IPS-20b (cell line): ENCODE measurements at regions not wholly inside any gene's neighbourhood (a gene's known extent, or its start where the extent isn't known, plus 50 kb on each side); places are given as distances from the start of the nearest gene placed in this dataset.
"Not testable (repeated sequence)": the region's sequence is repeated elsewhere in the genome, so short reads cannot be mapped to it uniquely, and the experiment has no call there.

Experiments
- H3K27ac ChIP-seq: one replicate; pipeline ENCODE4 v1.5.1; 2013; ENCODE audit warnings: low read length
- H3K27me3 ChIP-seq: 2 replicates; pipeline ENCODE4 v1.6.1; 2013; ENCODE audit warnings: mild to moderate bottlenecking, low read length, inconsistent platforms; ENCODE audit not compliant: insufficient read depth
- H3K36me3 ChIP-seq: 2 replicates; pipeline ENCODE4 v1.6.1; 2013; ENCODE audit warnings: low read depth, mild to moderate bottlenecking, inconsistent platforms, low read length, moderate library complexity; ENCODE audit not compliant: insufficient read depth
- H3K4me1 ChIP-seq: 2 replicates; pipeline ENCODE4 v1.6.1; 2013; ENCODE audit warnings: mild to moderate bottlenecking, control low read depth, inconsistent platforms, low read length, moderate library complexity; ENCODE audit not compliant: insufficient read depth
- H3K4me3 ChIP-seq: 2 replicates; pipeline ENCODE4 v1.5.1; 2013; ENCODE audit warnings: mild to moderate bottlenecking, low read length, inconsistent platforms
- H3K9ac ChIP-seq: 2 replicates; pipeline ENCODE4 v1.6.1; 2013; ENCODE audit warnings: low read depth, mild to moderate bottlenecking, inconsistent platforms, low read length, moderate library complexity
- H3K9me3 ChIP-seq: 2 replicates; pipeline ENCODE4 v1.6.1; 2013; ENCODE audit warnings: mild to moderate bottlenecking, low read depth, low read length, inconsistent platforms; ENCODE audit not compliant: insufficient read depth

GRCh38 chr9:7313389-7313788 is 486.2 kb downstream of the DMAC1 start:
- peaks cover 23% of the 10 kb centered on the region for H3K9me3 ChIP-seq
- peaks cover 7% of the 10 kb centered on the region; the same call in 1 of the 2 replicates for H3K4me1 ChIP-seq
- no peak overlapping the region for H3K27ac ChIP-seq
- no peaks in the 10 kb centered on the region for H3K36me3 ChIP-seq
- H3K4me3 ChIP-seq = no peak overlapping the region
- no peaks in the 10 kb centered on the region for H3K27me3 ChIP-seq
- H3K9ac ChIP-seq = no peak overlapping the region

GRCh38 chr9:7309051-7309450 is 490.5 kb downstream of the DMAC1 start:
- not testable (repeated sequence) for H3K9ac ChIP-seq

GRCh38 chr9:7305677-7306076 is 493.9 kb downstream of the DMAC1 start:
- no peaks in the 10 kb centered on the region for H3K4me1 ChIP-seq
- no peak overlapping the region for H3K4me3 ChIP-seq
- H3K9ac ChIP-seq = no peak overlapping the region
- peaks cover 24% of the 10 kb centered on the region for H3K9me3 ChIP-seq
- H3K36me3 ChIP-seq = no peaks in the 10 kb centered on the region
- no peaks in the 10 kb centered on the region for H3K27me3 ChIP-seq
- H3K27ac ChIP-seq = no peak overlapping the region

More at GRCh38 chr9:7309051-7309450, 490.5 kb downstream of the DMAC1 start:
- not testable (repeated sequence) for H3K4me1 ChIP-seq, H3K4me3 ChIP-seq, H3K36me3 ChIP-seq, H3K27me3 ChIP-seq, H3K27ac ChIP-seq
- peaks cover 29% of the 10 kb centered on the region for H3K9me3 ChIP-seq

- no peaks in the 10 kb centered on the region for H3K36me3 ChIP-seq
- peaks cover 17% of the 10 kb centered on the region for H3K9me3 ChIP-seq
- H3K27ac ChIP-seq = no peak overlapping the region
- H3K4me3 ChIP-seq = no peak overlapping the region
- H3K9ac ChIP-seq = no peak overlapping the region
- no peaks in the 10 kb centered on the region for H3K4me1 ChIP-seq
- H3K27me3 ChIP-seq = no peaks in the 10 kb centered on the region
Measured at GRCh38 chr9:7304627-7304995, 495.0 kb downstream of the DMAC1 start.

- H3K9ac ChIP-seq = no peak overlapping the region
- H3K27me3 ChIP-seq = no peaks in the 10 kb centered on the region
- H3K9me3 ChIP-seq = peaks cover 12% of the 10 kb centered on the region
- H3K4me1 ChIP-seq = no peaks in the 10 kb centered on the region
- no peak overlapping the region for H3K4me3 ChIP-seq
- no peaks in the 10 kb centered on the region for H3K36me3 ChIP-seq
- no peak overlapping the region for H3K27ac ChIP-seq
Measured at GRCh38 chr9:7303907-7304626, 495.5 kb downstream of the DMAC1 start.

GRCh38 chr9:7300484-7300883 is 499.1 kb downstream of the DMAC1 start:
- Histone ChIP-seq H3K9ac (no peak overlapping the region), H3K27me3 (no peaks in the 10 kb centered on the region), H3K36me3 (no peaks in the 10 kb centered on the region), H3K4me3 (no peak overlapping the region), H3K9me3 (no peaks in the 10 kb centered on the region), H3K4me1 (no peaks in the 10 kb centered on the region), H3K27ac (no peak overlapping the region)

GRCh38 chr9:7298123-7298522 is 501.5 kb downstream of the DMAC1 start:
- H3K27me3 ChIP-seq = no peaks in the 10 kb centered on the region
- no peak overlapping the region for H3K4me3 ChIP-seq
- H3K4me1 ChIP-seq = no peaks in the 10 kb centered on the region
- no peaks in the 10 kb centered on the region for H3K36me3 ChIP-seq
- H3K9me3 ChIP-seq = no peaks in the 10 kb centered on the region
- no peak overlapping the region for H3K27ac ChIP-seq
- H3K9ac ChIP-seq = no peak overlapping the region

GRCh38 chr9:7297521-7297920 is 502.1 kb downstream of the DMAC1 start:
- Histone ChIP-seq H3K27ac (no peak overlapping the region), H3K4me3 (no peak overlapping the region), H3K9me3 (no peaks in the 10 kb centered on the region), H3K9ac (no peak overlapping the region), H3K4me1 (no peaks in the 10 kb centered on the region), H3K36me3 (no peaks in the 10 kb centered on the region), H3K27me3 (no peaks in the 10 kb centered on the region)

GRCh38 chr9:7293091-7293490 is 506.5 kb downstream of the DMAC1 start:
- H3K27ac ChIP-seq = no peak overlapping the region

GRCh38 chr9:7289773-7290172 is 509.8 kb downstream of the DMAC1 start:
- no peaks in the 10 kb centered on the region for H3K36me3 ChIP-seq
- no peaks in the 10 kb centered on the region for H3K27me3 ChIP-seq
- no peaks in the 10 kb centered on the region for H3K9me3 ChIP-seq
- H3K27ac ChIP-seq = no peak overlapping the region
- no peak overlapping the region for H3K4me3 ChIP-seq
- H3K9ac ChIP-seq = no peak overlapping the region
- peaks cover 3% of the 10 kb centered on the region; the same call in 1 of the 2 replicates for H3K4me1 ChIP-seq

More at GRCh38 chr9:7293091-7293490, 506.5 kb downstream of the DMAC1 start:
- Histone ChIP-seq H3K4me1 (no peaks in the 10 kb centered on the region; the same call in 1 of the 2 replicates), H3K36me3 (no peaks in the 10 kb centered on the region), H3K9me3 (no peaks in the 10 kb centered on the region), H3K27me3 (no peaks in the 10 kb centered on the region), H3K9ac (no peak overlapping the region), H3K4me3 (no peak overlapping the region)

- Histone ChIP-seq H3K4me3 (no peak overlapping the region), H3K36me3 (no peaks in the 10 kb centered on the region), H3K9ac (no peak overlapping the region), H3K27ac (no peak overlapping the region), H3K4me1 (peaks cover 14% of the 10 kb centered on the region; the same call in 1 of the 2 replicates), H3K9me3 (no peaks in the 10 kb centered on the region), H3K27me3 (no peaks in the 10 kb centered on the region)
Measured at GRCh38 chr9:7287986-7288385, 511.6 kb downstream of the DMAC1 start.

- Histone ChIP-seq H3K27me3 (no peaks in the 10 kb centered on the region), H3K27ac (no peak overlapping the region), H3K36me3 (no peaks in the 10 kb centered on the region), H3K9me3 (no peaks in the 10 kb centered on the region), H3K9ac (no peak overlapping the region), H3K4me3 (no peak overlapping the region), H3K4me1 (peaks cover 14% of the 10 kb centered on the region; the same call in 1 of the 2 replicates)
Measured at GRCh38 chr9:7287065-7287464, 512.5 kb downstream of the DMAC1 start.
